Transverse colon (tissue), 4 donors: ENCODE measurements at regions not wholly inside any gene's neighbourhood (a gene's known extent, or its start where the extent isn't known, plus 50 kb on each side); places are given as distances from the start of the nearest gene placed in this dataset.

Source experiments
- POLR2A ChIP-seq: fragments of 450-650 bp; IDR thresholded peaks from one replicate; pipeline ENCODE4 v1.6.1; 2016; ENCODE audit warnings: antibody characterized with exemption, mild to moderate bottlenecking, moderate library complexity
- POLR2AphosphoS5 ChIP-seq, 3 donors: sonication (generic); formaldehyde crosslinking; IDR thresholded peaks; one replicate each; pipeline ENCODE4 v1.6.1; 2016; ENCODE audit warnings: antibody characterized with exemption in 3 of 3
- TF ChIP-seq, protein P1 (sequence below), 5 experiments: fragments of 200-600 bp in 3 of 5; fragments of 450-650 bp in 2 of 5; sonication (generic) in 3 of 5; IDR thresholded peaks; 1 replicate in 2 of 5; 2 replicates in 3 of 5; pipeline ENCODE4 v1.5.1; 2016 to 2017; ENCODE audit warnings: antibody characterized with exemption in 5 of 5, inconsistent platforms in 3 of 5, mild to moderate bottlenecking in 2 of 5, moderate library complexity in 1 of 5

DNA sequence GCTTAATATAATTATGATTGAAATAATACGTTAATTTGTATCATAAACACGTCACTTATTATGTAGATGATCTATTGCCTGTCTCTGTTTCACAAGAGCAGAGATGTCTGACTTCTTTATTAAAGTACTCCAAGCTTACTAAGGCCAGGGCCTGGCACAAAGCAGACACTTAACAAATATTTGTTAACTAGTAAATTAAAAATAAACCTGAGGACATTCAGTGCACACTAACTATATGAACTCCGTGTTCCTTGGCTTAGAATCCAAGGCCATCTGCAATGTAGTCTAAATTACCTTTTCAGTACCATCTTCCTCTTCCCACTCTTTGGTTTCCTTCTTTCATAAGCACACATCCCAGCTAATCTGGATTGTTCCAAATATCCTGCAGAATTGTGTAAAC is 210.8 kb upstream of the SOX9 start:
- TF ChIP-seq POLR2AphosphoS5 (IDR thresholded peaks at IDR 0.05) = no peak
- TF ChIP-seq, protein P1, sequence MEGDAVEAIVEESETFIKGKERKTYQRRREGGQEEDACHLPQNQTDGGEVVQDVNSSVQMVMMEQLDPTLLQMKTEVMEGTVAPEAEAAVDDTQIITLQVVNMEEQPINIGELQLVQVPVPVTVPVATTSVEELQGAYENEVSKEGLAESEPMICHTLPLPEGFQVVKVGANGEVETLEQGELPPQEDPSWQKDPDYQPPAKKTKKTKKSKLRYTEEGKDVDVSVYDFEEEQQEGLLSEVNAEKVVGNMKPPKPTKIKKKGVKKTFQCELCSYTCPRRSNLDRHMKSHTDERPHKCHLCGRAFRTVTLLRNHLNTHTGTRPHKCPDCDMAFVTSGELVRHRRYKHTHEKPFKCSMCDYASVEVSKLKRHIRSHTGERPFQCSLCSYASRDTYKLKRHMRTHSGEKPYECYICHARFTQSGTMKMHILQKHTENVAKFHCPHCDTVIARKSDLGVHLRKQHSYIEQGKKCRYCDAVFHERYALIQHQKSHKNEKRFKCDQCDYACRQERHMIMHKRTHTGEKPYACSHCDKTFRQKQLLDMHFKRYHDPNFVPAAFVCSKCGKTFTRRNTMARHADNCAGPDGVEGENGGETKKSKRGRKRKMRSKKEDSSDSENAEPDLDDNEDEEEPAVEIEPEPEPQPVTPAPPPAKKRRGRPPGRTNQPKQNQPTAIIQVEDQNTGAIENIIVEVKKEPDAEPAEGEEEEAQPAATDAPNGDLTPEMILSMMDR (IDR thresholded peaks at IDR 0.05) = no peak
- TF ChIP-seq POLR2A = no peak
